HPDE6-E6E7 (cell line): ENCODE measurements at regions not wholly inside any gene's neighbourhood (a gene's known extent, or its start where the extent isn't known, plus 50 kb on each side); places are given as distances from the start of the nearest gene placed in this dataset.
"Not testable (repeated sequence)": the region's sequence is repeated elsewhere in the genome, so short reads cannot be mapped to it uniquely, and the experiment has no call there.

ENCODE experiments used
- DNase-seq: peaks from one replicate; pipeline ENCODE4 v3.0.0; 2011; ENCODE audit warnings: missing footprints; ENCODE audit errors: extremely low spot score

DNA sequence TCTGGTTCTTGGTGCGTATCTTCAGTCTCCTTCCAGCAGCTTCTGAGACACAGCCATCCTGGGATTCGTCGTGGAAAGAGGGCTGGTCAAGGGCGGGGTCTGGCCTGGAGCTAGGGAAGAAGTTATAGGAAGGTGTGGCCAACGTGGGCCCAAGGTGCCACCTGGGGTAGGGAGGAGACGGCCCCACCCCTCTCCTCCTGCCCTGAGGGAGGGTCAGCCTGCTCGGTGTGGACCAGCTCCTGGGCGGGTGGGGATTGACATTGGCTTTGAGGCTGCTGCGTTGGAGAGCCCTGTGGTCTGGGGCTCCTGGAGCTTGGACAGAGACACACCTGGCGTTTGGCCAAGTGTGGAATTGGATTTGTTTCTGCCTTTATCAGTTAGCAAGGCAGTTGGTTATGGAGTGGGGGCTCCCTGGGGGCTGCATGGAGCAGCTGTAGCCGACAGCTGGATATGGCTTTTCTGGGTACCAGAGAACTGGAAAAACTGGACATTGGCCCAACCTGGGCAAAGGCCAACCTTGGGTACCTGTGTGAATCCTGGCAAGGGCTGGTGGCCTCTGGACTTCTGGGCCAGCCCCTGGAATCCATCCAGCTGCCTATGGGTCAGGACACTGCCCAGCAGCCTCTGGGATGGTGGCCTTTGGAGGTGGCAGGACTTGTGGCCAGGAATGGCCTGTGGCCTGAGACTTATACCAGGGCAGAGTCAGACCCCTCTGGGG, 75.7 kb upstream of the PPP1R26 start:
- DNase-seq, result no peak

DNA sequence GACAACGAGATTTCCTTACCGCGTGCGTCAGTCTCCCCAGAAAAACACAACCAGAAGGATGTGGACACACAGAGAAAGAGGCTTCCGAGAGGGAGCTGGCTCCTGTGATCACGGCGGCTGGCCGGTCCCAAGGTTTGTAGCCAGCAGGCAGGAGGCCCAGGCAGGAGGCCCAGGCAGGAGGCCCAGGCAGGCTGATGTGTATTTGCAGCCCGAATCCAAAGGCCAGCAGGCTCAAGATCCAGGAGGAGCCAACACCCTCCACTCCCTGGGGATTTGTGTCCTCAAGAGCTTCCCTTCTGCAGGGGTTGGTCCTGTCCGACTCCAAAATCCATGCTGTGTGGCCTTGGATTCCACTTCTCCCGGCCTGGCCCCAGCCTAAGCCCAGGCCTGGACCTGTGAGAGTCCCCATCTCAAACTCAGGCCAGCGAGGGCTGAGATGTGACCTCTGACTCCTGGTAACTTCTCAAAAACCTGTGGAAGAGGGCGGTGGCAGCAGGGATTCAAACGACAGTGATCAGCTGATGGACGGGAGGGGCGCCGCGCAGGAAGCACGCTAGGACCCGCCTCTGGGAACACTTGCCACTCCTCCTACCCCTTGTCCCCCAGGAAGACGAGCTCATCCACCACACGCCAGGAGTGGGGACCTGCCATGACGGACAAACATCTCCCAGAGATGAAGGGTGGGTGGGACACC, 75.0 kb upstream of the PPP1R26 start:
- DNase-seq, result no peak

DNA sequence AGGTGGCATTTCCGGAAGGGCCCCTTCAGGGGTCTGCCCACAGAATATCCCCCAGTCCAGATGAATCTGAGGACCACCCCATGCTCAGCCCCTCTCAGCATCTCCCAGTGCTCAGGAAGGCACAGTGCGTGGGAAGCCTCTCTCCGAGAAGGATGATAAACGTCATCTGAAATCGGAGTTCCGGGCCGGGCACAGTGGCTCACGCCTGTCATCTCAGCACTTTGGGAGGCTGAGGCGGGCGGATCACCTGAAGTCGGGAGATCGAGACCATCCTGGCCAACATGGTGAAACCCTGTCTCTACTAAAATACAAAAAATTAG, 74.5 kb upstream of the PPP1R26 start:
- not testable (repeated sequence) for DNase-seq

DNA sequence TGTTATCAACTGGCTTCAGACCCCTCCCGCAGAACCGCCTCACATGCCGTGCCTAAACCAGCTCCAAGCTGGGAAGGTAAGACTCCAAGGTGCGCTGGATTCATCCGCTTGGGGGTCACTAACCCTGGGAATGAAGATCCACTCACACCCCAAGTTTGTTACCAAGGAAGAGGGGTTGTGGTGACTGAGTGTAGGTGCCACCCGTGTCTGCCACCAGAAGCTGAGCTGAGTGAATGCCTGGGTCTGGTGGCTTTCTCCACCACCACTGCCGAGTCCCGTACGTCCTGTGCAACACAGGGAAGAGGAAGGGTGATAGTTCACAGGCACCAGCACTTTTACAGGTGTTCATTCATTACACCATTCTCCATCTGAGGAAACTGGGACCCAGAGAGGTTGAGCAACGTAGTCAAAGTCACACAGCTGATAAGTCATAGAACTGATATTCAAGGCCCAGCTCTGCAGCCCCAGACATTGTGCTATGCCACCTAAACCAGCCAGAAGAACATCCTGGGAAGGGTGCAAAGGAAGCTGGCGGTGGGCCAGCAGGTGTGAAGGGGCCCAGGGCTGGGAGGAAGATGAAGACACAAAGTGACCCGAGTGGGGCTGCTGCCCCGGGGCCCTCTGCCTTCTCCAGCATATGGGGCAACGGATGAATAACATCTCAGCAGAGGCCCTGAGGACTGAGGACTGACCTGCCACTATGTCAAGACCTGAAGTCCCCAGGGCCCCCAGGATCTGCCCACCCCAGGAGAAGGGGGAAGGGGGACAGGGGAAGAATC, 70.9 kb upstream of the PPP1R26 start:
- DNase-seq, result no peak

DNA sequence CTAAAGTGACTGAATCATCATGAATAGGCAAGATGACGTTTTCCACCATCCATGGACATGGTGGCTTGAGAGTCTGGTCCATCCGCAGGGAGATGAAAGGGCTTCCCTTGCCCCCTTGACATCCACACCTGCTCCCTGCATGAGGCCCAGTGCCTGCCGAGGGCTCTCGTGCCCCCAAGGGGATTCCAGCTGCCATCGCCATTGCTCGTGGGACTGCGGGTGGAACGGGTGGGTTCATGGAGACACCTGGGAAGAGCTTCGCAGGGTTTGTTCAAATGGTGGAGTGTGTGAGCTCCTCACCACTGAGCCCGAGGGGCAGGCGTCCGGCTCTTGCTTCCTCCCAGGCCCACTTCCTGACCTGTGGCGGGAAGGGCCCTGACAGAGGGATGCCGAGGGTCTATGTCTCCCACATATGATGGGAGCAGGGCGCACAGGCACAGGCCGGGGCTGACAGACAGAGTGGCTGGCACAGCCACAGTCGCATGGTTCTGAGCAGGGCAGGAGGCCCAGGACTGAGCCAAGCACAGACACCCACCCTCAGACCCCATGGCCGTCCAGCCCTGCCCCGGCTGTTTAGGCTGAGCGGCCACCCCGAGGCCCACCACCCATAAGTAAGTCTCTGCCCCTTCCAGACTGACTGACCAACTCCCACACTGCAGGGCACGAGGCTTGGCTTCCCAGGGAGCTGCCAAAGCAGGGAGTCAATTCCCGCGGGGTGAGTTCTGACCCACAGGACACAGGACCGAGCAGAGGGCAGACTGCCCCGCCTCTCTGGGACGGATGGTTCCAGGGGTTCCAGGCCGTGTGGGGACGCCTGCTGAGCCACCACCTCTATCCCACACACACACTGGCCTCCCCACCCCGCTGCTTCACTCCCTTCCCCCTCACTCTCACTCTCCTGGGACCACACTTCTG, 70.0 kb upstream of the PPP1R26 start:
- DNase-seq, result no peak

DNA sequence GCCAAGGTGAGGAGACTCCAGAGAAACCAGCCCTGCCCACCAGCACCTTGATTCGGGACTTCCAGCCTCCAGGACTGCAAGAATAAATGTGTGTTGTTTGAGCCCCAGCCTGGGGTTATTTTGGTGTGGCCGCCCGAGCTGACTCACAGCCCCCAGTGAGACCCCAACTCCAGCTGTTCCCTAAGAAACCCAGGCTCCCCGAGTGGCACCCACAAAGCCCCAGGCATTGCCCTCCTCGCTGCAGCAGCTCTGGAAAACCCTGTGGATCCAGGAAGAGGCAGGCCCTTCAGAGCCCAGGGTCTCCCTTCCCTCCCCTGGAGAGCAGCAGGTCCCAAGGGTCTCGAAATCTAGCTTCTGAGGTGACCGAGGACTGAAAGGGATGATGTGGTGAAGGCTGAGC, 69.2 kb upstream of the PPP1R26 start:
- no peak for DNase-seq

DNA sequence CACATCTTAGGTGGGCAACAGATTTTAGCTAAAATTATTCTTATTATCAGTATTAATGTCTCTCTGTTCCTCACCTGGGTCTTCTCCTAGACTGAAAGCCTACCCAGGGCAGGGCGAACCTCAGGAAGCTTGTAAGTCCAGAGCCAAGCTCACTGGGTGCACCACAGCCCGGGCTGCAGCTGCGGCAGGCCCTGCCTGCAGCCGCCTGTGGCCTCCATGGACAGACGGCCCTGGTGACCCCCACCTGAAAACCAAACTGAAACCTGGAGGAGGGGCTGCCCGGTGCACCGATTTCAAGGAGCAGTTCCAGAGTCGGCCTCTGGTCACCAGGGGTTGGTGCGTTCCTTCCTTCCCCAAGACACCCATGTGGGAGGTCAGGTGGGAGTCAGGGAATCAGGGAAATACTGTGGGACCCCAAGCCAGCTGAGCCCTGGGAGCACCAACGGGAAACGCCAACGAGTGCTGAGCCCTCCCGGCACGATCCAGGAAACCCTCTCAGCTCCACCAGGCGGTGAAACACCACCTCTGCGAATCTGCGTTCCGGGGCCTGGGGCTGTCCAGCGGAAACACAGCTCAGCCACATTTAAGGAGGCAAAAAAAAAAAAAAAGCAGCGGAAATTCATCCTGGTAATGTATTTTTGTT, 68.6 kb upstream of the PPP1R26 start:
- no peak for DNase-seq

DNA sequence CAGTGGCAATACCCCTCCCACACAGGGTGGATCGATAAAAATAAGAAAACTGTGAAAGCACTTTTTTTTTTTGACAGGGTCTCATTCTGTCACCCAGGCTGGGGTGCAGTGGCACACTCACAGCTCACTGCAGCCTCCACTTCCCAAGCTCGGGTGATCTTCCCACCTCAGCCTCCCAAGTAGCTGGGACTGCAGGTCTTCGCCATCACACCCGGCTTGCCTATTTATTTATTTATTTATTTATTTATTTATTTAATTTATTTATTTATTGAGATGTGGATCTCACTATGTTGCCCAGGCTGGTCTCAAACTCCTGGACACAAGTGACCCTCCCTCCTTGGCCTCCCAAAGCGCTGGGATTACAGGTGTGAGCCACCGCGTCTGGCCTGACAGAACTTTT, 68.0 kb upstream of the PPP1R26 start:
- not testable (repeated sequence) for DNase-seq

DNA sequence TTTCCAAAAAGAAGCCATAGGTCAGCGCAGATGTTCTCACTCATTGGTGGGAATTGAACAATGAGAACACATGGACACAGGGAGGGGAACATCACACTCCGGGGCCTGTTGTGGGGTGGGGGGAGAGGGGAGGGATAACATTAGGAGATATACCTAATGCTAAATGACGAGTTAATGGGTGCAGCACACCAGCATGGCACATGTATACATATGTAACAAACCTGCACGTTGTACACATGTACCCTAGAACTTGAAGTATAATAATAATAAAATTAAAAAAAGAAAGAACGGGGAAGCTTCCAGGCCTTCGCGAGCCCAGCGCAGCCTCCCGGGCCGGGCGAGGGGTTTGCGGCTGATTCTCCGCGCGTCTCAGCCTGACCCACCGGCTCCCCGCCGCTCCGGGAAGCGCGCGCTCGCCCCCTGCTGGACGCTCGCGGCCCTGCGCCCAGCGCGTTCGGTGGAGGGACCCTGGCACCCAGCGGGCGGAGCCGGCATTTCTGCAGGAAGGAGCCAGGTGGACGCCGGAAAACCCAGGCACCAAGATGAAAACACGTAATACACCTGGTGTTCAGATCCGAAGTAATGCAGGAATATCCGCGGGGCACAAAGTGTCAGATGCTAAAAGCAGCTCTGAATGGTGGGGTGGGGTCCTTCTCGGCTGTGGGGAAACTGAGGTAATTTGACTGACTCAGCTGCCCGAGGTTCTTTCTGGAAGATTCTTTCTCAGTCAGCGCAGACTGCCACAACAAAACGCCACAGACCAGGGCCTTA, 67.1 kb upstream of the PPP1R26 start:
- DNase-seq, result peak; percentile 17

DNA sequence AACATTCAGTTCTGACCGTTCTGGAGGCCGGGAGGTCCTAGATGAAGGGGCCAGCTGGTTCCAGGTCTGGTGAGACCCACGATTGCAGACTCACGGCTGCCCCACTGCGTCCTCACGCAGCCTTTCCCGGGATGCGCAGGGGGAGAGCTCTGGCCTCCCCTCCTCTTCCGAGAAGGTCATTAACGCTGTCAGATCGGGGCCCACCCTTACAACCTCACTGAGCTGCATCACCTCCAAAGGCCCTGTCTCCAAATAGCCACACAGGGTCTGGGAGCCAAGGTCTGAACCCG, 66.6 kb upstream of the PPP1R26 start:
- no peak for DNase-seq

DNA sequence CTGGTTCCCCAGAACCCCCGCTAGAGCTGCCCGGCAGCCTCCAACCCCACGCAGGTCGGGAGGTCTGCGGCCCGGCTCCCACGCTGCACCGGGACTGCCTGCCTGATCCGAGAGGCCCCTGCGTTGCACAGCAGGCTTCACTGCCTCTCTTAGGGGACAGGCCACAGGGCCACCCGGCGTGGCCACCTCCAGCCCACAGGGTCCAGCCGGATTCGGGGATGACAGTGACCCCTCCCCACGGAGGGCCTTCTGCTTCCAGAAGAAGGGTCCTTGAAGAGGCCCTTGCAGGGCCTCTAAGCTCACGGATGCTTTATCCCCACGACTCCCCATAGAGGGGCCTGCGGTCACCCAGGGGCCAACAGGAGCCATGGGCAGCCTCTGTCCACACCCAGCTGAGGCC, 66.1 kb upstream of the PPP1R26 start:
- no peak for DNase-seq

DNA sequence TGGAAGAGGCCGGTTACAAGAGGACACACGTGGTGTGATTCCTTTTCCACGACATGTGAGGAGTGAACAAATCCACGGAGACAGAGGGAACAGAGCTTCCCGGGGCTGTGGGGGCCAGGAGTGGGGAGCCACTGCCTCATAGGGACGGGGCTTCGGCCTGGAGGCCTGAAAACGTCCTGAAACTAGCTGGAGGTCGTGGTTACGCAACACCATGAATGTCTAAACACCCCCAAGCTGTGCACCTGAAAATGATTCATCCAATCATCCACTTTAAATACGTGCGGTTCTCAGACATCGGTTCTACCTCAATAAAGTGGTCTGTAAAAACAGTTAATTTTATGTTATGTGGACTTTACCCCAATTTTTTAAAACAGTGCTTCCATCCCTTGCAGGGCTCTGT, 65.3 kb upstream of the PPP1R26 start:
- DNase-seq, result no peak

DNA sequence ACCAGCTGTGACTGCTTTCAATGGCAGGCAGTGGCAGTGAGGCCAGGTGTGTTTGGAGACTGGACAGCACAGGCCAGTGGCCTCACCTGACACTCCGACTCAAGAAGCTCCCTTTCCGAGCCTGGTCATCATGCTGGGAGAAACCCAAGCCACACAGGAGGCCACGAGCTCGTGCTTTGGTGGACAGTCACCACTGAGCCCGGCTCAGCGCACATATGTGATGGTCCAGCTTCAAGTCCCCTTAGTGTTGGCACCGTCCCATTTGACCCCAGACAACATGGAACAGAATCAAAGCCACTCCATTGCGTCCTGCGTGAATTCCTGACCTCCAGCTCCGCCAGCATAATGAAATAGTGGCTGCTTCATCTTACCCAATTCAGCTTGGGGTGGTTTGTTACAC, 64.0 kb upstream of the PPP1R26 start:
- DNase-seq, result no peak

DNA sequence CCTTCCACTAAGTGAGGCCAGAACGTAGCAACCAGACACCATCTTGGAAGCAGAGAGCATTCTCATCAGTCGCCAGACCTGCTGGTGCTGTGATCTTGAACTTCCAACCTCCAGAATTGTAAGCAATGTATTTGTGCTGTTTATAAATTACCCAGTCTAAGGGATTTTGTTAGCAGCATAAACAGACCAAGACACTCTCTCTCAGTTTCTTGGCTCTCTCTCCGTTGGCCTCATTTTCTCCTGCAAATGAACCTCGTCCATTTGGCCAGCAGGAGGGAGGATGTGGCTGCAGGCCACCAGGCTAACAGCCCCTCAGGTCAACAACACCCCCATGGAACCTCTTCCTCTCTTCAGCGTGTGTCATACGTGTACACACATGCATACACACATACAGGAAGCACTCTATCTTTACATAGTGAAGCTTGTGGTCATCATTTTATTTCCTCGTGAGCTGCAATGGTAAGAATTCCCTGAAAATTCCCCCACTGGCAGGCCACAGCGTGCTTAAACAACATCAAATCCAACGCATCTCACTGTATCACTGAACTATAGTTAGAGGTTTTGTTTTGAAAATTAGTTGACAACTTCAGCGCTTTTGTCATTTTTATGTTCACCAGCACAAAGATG, 62.8 kb upstream of the PPP1R26 start:
- DNase-seq, result no peak

DNA sequence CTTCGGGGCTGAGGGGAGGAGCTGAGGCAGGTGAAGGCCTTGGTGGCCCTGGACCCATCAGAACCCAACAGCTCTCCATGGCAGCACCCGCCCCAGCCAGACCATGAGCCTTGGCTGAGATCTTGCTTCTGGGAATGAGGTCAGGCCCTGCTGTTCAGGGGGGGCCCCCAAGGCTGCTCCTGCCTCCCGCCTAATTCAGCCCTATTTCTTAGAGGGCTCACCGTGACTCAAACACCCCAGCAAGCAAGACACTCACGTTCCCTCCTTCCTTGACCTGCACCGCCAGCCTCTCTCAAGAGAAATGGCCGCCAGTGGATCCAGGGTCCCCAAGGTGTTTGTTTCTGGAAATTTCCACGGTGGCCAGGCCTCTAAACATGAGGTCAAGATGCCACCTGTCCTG, 61.4 kb upstream of the PPP1R26 start:
- no peak for DNase-seq

DNA sequence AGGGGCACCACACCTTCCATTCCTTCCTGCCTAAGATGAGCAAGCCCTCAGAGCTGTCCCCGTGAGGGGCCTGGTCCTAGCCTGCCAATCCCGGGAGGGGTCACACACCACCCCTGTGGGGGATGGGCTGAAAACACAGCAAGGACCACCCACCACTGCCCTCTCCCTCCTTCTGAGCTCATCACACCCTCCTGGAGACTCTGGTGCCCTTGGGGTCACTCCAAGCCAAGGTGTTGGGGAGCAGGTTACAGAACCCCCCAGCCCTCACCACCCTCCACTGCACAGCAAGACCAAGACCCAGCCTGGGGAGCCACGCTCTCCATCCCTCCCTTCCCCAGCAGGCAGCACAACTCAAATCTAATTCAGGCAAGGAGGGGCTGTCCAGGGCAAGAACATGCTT, 60.5 kb upstream of the PPP1R26 start:
- DNase-seq, result no peak

DNA sequence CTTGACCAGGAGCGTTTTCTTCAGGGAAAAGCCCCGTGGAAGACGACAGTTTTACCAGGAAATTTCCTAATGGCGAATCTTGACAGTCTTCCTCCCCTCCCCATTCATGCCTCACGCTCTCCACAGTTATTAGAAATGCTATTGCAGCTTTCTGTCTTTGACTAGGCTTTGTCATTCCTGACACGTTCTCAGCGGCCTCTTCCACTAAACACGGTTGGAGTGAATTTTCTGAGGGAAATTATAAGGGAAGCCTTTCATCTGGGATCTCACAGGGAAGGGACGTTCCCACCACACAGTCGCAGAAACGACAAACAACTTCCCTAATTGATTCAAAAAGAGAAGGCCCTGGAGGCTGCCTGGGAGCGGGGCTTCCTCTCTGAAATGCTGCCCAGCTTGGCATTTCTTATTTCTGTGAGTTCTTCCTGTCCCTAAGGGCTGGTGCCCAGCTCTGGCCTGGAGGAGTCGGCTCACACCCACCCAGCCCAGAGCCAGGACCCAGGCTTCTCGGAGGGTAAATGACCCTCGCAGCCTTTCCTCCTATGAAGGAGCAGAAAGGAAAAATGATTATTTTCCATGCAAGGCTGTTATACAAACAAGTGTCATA, 57.1 kb upstream of the PPP1R26 start:
- no peak for DNase-seq

DNA sequence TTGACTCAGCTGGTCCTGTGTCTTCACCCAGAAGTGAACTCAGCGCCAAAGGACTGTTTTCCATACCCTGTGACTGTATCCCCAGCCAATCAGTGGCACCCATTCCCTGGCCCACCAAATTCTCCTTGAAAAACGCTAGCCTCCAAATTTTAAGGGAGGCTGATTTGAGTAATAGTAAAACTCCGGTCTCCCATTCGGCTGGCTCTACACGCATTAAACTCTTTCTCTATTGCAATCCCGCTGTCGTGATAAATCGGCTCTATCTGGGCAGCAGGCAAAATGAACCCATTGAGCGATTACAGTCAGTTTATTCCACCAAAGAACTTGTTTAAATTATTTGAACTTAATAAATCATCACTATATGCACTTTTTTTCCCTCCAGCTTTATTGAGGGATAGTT, 55.9 kb upstream of the PPP1R26 start:
- no peak for DNase-seq
